ENCODE measurements at regions not wholly inside any gene's neighbourhood (a gene's known extent, or its start where the extent isn't known, plus 50 kb on each side); places are given as distances from the start of the nearest gene placed in this dataset.

GRCh38 chr2:62413116-62413663 is 92.8 kb downstream of the TMEM17 start:
- TF ChIP-seq CTCF (IDR thresholded peaks at IDR 0.05) (no peak), E2F5 (CRISPR knock-in tag; IDR thresholded peaks at IDR 0.05) (no peak), USF2 (CRISPR knock-in tag; IDR thresholded peaks at IDR 0.05) (no peak), ZNF416 (CRISPR knock-in tag; IDR thresholded peaks at IDR 0.05) (no peak), USF1 (CRISPR knock-in tag; IDR thresholded peaks at IDR 0.05) (no peak), HMGXB4 (CRISPR knock-in tag; IDR thresholded peaks at IDR 0.05) (no peak), GTF2I (CRISPR knock-in tag; conservative IDR thresholded peaks at IDR 0.05) (no peak), PREB (CRISPR knock-in tag; IDR thresholded peaks at IDR 0.05; ENCODE audit: borderline replicate concordance) (no peak), MAX (CRISPR knock-in tag; IDR thresholded peaks at IDR 0.05) (no peak), CREM (CRISPR knock-in tag; IDR thresholded peaks at IDR 0.05) (no peak)

All from WTC11 (cell line).